Mucosa of rectum (tissue), 2 donors: ENCODE measurements at regions not wholly inside any gene's neighbourhood (a gene's known extent, or its start where the extent isn't known, plus 50 kb on each side); places are given as distances from the start of the nearest gene placed in this dataset.
"Not testable (repeated sequence)": the region's sequence is repeated elsewhere in the genome, so short reads cannot be mapped to it uniquely, and the experiment has no call there.

Experiments
- H3K27ac ChIP-seq, 2 donors: one replicate each; pipeline ENCODE4 v1.7.0; 2013; ENCODE audit warnings: inconsistent platforms in 2 of 2, low read depth in 2 of 2, low read length in 2 of 2
- H3K27me3 ChIP-seq, 2 donors: one replicate each; pipeline ENCODE4 v1.7.0; 2013; ENCODE audit warnings: low read length in 2 of 2; ENCODE audit not compliant: control insufficient read depth in 2 of 2, insufficient read depth in 2 of 2
- H3K36me3 ChIP-seq, 2 donors: one replicate each; pipeline ENCODE4 v1.7.0; 2013; ENCODE audit warnings: low read length in 2 of 2; ENCODE audit not compliant: control insufficient read depth in 2 of 2, insufficient read depth in 2 of 2
- H3K4me1 ChIP-seq, 2 donors: one replicate each; pipeline ENCODE4 v1.7.0; 2013; ENCODE audit warnings: low read length in 2 of 2, mild to moderate bottlenecking in 1 of 2; ENCODE audit not compliant: control insufficient read depth in 2 of 2, insufficient read depth in 2 of 2
- H3K4me3 ChIP-seq, 2 donors: one replicate each; pipeline ENCODE4 v1.7.0; 2013; ENCODE audit warnings: low read length in 2 of 2
- H3K9ac ChIP-seq, 2 donors: one replicate each; pipeline ENCODE4 v1.7.0; 2013; ENCODE audit warnings: low read length in 2 of 2, low read depth in 1 of 2, mild to moderate bottlenecking in 1 of 2
- H3K9me3 ChIP-seq, 2 donors: one replicate each; pipeline ENCODE4 v1.7.0; 2013; ENCODE audit warnings: low read length in 2 of 2; ENCODE audit not compliant: control insufficient read depth in 2 of 2
- donor health status: healthy.
- donor health status: Normal muscosa, but diverticular disease.

DNA sequence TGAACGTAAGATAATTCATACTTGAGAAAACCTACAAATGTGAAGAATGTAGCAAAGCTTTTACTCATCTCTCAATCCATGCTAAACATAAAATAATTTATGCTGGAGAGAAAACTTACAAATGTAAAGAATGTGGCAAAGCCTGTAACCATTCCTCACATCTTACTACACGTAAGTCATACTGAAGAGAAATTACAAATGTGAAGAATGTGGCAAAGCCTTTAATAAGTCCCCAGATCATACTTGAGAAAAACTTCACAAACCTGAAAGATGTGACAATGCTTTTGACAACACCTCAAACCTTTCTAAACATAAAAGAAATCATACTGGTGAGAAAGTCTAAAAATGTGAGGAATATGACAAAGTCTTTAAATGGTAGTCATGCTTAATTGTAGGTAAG lies 89.4 kb downstream of the ZNF675 start:
- H3K36me3 ChIP-seq, result no peaks in the 10 kb centered on the region
- H3K27me3 ChIP-seq, result no peaks in the 10 kb centered on the region
- H3K9ac ChIP-seq, result no peak overlapping the region
- H3K9me3 ChIP-seq, result no peaks in the 10 kb centered on the region
- no peak overlapping the region for H3K27ac ChIP-seq
- no peak overlapping the region for H3K4me3 ChIP-seq
- no peaks in the 10 kb centered on the region for H3K4me1 ChIP-seq

- Histone ChIP-seq H3K4me3 (no peak overlapping the region), H3K27me3 (no peaks in the 10 kb centered on the region), H3K4me1 (no peaks in the 10 kb centered on the region), H3K36me3 (no peaks in the 10 kb centered on the region), H3K9ac (no peak overlapping the region), H3K27ac (no peak overlapping the region), H3K9me3 (no peaks in the 10 kb centered on the region)
Measured at GRCh38 chr19:23596872-23597271, 90.1 kb downstream of the ZNF675 start.

- H3K4me3 ChIP-seq, H3K27me3 ChIP-seq, H3K9ac ChIP-seq, H3K27ac ChIP-seq, H3K36me3 ChIP-seq, H3K4me1 ChIP-seq, H3K9me3 ChIP-seq: not testable (repeated sequence)
Measured at GRCh38 chr19:23594311-23594710, 92.7 kb downstream of the ZNF675 start.

GRCh38 chr19:23587546-23587945 lies 99.5 kb downstream of the ZNF675 start:
- no peak overlapping the region for H3K9ac ChIP-seq
- H3K36me3 ChIP-seq, result no peaks in the 10 kb centered on the region
- no peaks in the 10 kb centered on the region for H3K9me3 ChIP-seq
- H3K4me3 ChIP-seq, result no peak overlapping the region
- no peaks in the 10 kb centered on the region for H3K27me3 ChIP-seq
- no peak overlapping the region for H3K27ac ChIP-seq
- H3K4me1 ChIP-seq, result no peaks in the 10 kb centered on the region

GRCh38 chr19:23577501-23577900 lies 109.5 kb downstream of the ZNF675 start:
- Histone ChIP-seq H3K36me3 (no peaks in the 10 kb centered on the region), H3K27ac (no peak overlapping the region), H3K4me1 (no peaks in the 10 kb centered on the region), H3K9ac (no peak overlapping the region), H3K9me3 (peaks cover 5 to 6% of the 10 kb centered on the region in 2 donors), H3K4me3 (no peak overlapping the region), H3K27me3 (no peaks in the 10 kb centered on the region)

GRCh38 chr19:23571175-23571574 lies 115.8 kb downstream of the ZNF675 start:
- H3K36me3 ChIP-seq, result no peaks in the 10 kb centered on the region
- H3K9ac ChIP-seq, result no peak overlapping the region
- no peaks in the 10 kb centered on the region for H3K4me1 ChIP-seq
- no peaks in the 10 kb centered on the region for H3K27me3 ChIP-seq
- H3K27ac ChIP-seq, result no peak overlapping the region
- no peak overlapping the region for H3K4me3 ChIP-seq
- peaks cover 6 to 12% of the 10 kb centered on the region in 2 donors for H3K9me3 ChIP-seq

DNA sequence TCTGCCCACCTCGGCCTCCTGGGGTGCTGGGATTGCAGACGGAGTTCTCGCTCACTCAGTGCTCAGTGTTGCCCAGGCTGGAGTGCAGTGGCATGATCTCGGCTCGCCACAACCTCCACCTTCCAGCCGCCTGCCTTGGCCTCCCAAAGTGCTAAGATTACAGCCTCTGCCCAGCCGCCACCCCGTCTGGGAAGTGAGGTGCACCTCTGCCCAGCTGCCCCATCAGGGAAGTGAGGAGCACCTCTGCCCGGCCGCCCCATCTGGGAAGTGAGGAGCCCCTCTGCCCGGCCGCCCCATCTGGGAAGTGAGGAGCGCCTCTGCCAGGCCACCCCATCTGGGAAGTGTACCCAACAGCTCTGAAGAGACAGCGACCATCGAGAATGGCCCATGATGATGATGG lies 118.9 kb downstream of the ZNF675 start:
- H3K4me3 ChIP-seq, H3K36me3 ChIP-seq, H3K9ac ChIP-seq, H3K27me3 ChIP-seq, H3K27ac ChIP-seq, H3K4me1 ChIP-seq: not testable (repeated sequence)
- H3K9me3 ChIP-seq, result peaks cover 7 to 12% of the 10 kb centered on the region in 2 donors

DNA sequence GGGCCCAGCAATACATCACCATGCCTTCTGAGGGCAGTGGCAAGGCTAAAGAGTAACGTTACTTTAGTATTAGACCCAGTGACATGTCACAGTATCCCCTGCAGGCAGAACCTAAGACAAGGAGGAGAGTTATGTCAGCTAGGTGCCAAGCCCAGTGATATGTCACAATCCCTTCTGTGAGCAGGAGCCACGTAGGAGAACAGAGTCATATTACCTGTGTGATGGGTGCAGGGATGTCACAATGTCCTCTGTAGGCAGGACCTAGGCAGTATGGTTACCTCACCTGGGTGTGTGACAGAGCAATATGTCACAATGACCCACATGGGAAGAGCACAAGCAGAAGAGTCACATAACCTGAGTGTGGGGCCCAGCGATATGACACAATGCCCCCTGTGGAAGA lies 121.8 kb downstream of the ZNF675 start:
- H3K27me3 ChIP-seq, result no peaks in the 10 kb centered on the region
- H3K4me3 ChIP-seq, result no peak overlapping the region
- H3K4me1 ChIP-seq, result no peaks in the 10 kb centered on the region
- no peak overlapping the region for H3K9ac ChIP-seq
- no peak overlapping the region for H3K27ac ChIP-seq
- H3K36me3 ChIP-seq, result no peaks in the 10 kb centered on the region
- peaks cover 0 to 4% of the 10 kb centered on the region in 2 donors for H3K9me3 ChIP-seq

GRCh38 chr19:23563326-23563725 lies 123.7 kb downstream of the ZNF675 start:
- Histone ChIP-seq H3K9ac (no peak overlapping the region), H3K9me3 (peaks cover 2% of the 10 kb centered on the region in 2 donors), H3K4me1 (no peaks in the 10 kb centered on the region), H3K4me3 (no peak overlapping the region), H3K27me3 (no peaks in the 10 kb centered on the region), H3K27ac (no peak overlapping the region), H3K36me3 (no peaks in the 10 kb centered on the region)

DNA sequence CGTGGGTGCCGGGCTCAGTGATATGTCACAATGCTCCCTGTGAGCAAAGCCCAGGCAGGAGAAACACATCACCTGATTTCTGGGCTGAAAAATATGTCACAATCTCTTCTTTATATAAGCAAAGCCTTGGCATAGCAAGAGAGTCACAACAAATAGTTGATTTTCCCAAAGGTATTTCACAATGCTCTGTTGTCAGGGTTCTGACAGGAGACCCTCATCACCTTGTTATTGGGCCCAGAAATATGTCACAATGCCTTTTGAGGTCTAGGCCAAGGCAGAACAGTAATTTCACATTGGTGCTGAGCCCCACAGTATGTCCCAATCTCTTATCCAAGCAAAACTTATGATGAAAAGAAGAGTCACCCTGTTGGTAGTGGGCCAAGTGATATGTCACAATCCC lies 125.7 kb downstream of the ZNF675 start:
- Histone ChIP-seq H3K36me3 (no peaks in the 10 kb centered on the region), H3K4me3 (no peak overlapping the region), H3K9me3 (peaks cover 2% of the 10 kb centered on the region in 2 donors), H3K27ac (no peak overlapping the region), H3K4me1 (no peaks in the 10 kb centered on the region), H3K27me3 (no peaks in the 10 kb centered on the region), H3K9ac (no peak overlapping the region)

DNA sequence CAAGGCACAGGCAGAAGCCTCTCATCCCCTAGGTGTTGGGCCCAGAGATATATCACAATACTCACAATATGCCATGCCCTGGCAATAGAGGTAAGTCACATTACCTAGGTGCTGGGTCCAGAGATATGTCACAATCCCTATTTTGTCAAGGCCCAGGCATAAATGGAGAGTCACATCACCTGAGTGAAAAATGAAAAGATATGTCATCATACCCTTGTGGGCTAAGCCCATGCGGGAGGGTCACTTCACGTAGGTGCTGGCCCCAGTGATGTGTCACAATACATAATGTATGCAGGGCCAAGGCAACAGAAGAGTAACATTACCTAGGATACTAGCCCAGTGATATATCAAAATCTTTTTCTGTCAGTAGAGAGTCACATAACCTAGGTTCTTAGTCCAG lies 127.0 kb downstream of the ZNF675 start:
- no peak overlapping the region for H3K27ac ChIP-seq
- no peak overlapping the region for H3K9ac ChIP-seq

More for the DNA sequence above, 127.0 kb downstream of the ZNF675 start:
- H3K36me3 ChIP-seq, result no peaks in the 10 kb centered on the region
- no peaks in the 10 kb centered on the region for H3K4me1 ChIP-seq
- H3K4me3 ChIP-seq, result no peak overlapping the region
- H3K9me3 ChIP-seq, result peaks cover 1 to 2% of the 10 kb centered on the region in 2 donors
- no peaks in the 10 kb centered on the region for H3K27me3 ChIP-seq
